GM23338 (cell line): ENCODE measurements at regions not wholly inside any gene's neighbourhood (a gene's known extent, or its start where the extent isn't known, plus 50 kb on each side); places are given as distances from the start of the nearest gene placed in this dataset.

Experiments used
- ATAC-seq: fragments of 200-7000 bp; cut with Tn5 transposase; 3 replicates; pipeline ENCODE4 v1.9.1; 2020
- DNase-seq: peaks from one replicate; pipeline ENCODE4 v3.0.0-alpha.2; 2015; ENCODE audit warnings: low spot score
- H2AFZ ChIP-seq: fragments of 200-600 bp; sonication (generic); 2 replicates; pipeline ENCODE4 v1.8.0; 2016; ENCODE audit warnings: antibody characterized with exemption, mild to moderate bottlenecking, moderate library complexity
- H3F3A ChIP-seq: fragments of 200-600 bp; sonication (generic); replicated peaks from 2 replicates; pipeline ENCODE4 v1.8.0; 2017; ENCODE audit warnings: antibody characterized with exemption, mixed run types, low read depth
- H3K27ac ChIP-seq: fragments of 200-600 bp; sonication (generic); 2 replicates; pipeline ENCODE4 v1.6.1; 2016; ENCODE audit warnings: low read depth
- H3K27me3 ChIP-seq: fragments of 200-600 bp; sonication (generic); 2 replicates; pipeline ENCODE4 v1.8.0; 2016; ENCODE audit warnings: mild to moderate bottlenecking, mixed run types, moderate library complexity; ENCODE audit not compliant: insufficient read depth
- H3K36me3 ChIP-seq: fragments of 200-600 bp; sonication (generic); 2 replicates; pipeline ENCODE4 v1.8.0; 2016; ENCODE audit warnings: mild to moderate bottlenecking; ENCODE audit not compliant: insufficient read depth
- H3K4me1 ChIP-seq: fragments of 200-600 bp; sonication (generic); 2 replicates; pipeline ENCODE4 v1.8.0; 2016; ENCODE audit warnings: mild to moderate bottlenecking, moderate library complexity; ENCODE audit not compliant: insufficient read depth
- H3K4me2 ChIP-seq: fragments of 200-600 bp; sonication (generic); 2 replicates; pipeline ENCODE4 v1.7.1; 2017; ENCODE audit warnings: mixed run types
- H3K4me3 ChIP-seq: fragments of 200-600 bp; sonication (generic); 2 replicates; pipeline ENCODE4 v1.6.1; 2016; ENCODE audit warnings: mixed run types
- H3K79me2 ChIP-seq: fragments of 200-600 bp; sonication (generic); replicated peaks from 2 replicates; pipeline ENCODE4 v1.8.0; 2017; ENCODE audit warnings: mild to moderate bottlenecking; ENCODE audit not compliant: insufficient read depth
- H3K9me2 ChIP-seq: fragments of 200-600 bp; sonication (generic); 2 replicates; pipeline ENCODE4 v1.8.0; 2017; ENCODE audit not compliant: insufficient read depth
- H4K20me1 ChIP-seq: fragments of 200-600 bp; sonication (generic); replicated peaks from 2 replicates; pipeline ENCODE4 v1.8.0; 2017; ENCODE audit warnings: mild to moderate bottlenecking; ENCODE audit not compliant: insufficient read depth
- H3K27ac Mint-ChIP-seq: 2 replicates; pipeline ENCODE4 v1.8.0; 2020; ENCODE audit warnings: inconsistent platforms, mild to moderate bottlenecking, moderate library complexity, mixed read lengths
- H3K27me3 Mint-ChIP-seq: 3 replicates; pipeline ENCODE4 v1.8.0; 2022; ENCODE audit warnings: low read depth, mild to moderate bottlenecking, moderate library complexity, mixed read lengths, inconsistent platforms; ENCODE audit not compliant: insufficient read depth, poor library complexity
- H3K36me3 Mint-ChIP-seq: 3 replicates; pipeline ENCODE4 v1.8.0; 2021; ENCODE audit warnings: low read depth, mild to moderate bottlenecking, inconsistent platforms, moderate library complexity, mixed read lengths
- H3K4me1 Mint-ChIP-seq: 3 replicates; pipeline ENCODE4 v1.8.0; 2020; ENCODE audit warnings: mild to moderate bottlenecking, inconsistent platforms, mixed read lengths
- H3K4me3 Mint-ChIP-seq: 3 replicates; pipeline ENCODE4 v1.8.0; 2021; ENCODE audit warnings: moderate library complexity, mild to moderate bottlenecking, inconsistent platforms, mixed read lengths
- H3K9me3 Mint-ChIP-seq: 3 replicates; pipeline ENCODE4 v1.8.0; 2020; ENCODE audit warnings: moderate library complexity, mild to moderate bottlenecking, inconsistent platforms, mixed read lengths
- CREB1 ChIP-seq: fragments of 250-450 bp; sonication (Bioruptor Pico); IDR thresholded peaks from 2 replicates; pipeline ENCODE4 v1.5.0; 2020; ENCODE audit warnings: low read depth, mild to moderate bottlenecking, moderate library complexity
- CTCF ChIP-seq, 2 experiments: fragments of 200-600 bp in 1 of 2; sonication (generic) in 1 of 2; conservative IDR thresholded peaks; 2 replicates each; pipeline versions ENCODE4 v1.5.1 to v1.6.1; 2016 to 2017; ENCODE audit warnings: antibody characterized with exemption in 2 of 2, low read depth in 2 of 2, mild to moderate bottlenecking in 2 of 2, moderate library complexity in 1 of 2
- ETS1 ChIP-seq: IDR thresholded peaks from 2 replicates; pipeline ENCODE4 v1.6.1; 2016; ENCODE audit warnings: antibody characterized with exemption
- EZH2phosphoT487 ChIP-seq: fragments of 200-600 bp; sonication (generic); IDR thresholded peaks from one replicate; pipeline ENCODE4 v1.8.1; 2018; ENCODE audit warnings: antibody characterized with exemption; ENCODE audit not compliant: unreplicated experiment
- JUNB ChIP-seq: IDR thresholded peaks from one replicate; pipeline ENCODE4 v1.6.1; 2016; ENCODE audit warnings: antibody characterized with exemption; ENCODE audit not compliant: unreplicated experiment
- NANOG ChIP-seq: IDR thresholded peaks from 2 replicates; pipeline ENCODE4 v1.6.1; 2016; ENCODE audit warnings: antibody characterized with exemption, borderline replicate concordance
- POLR2AphosphoS5 ChIP-seq: IDR thresholded peaks from 2 replicates; pipeline ENCODE4 v1.6.1; 2016; ENCODE audit warnings: antibody characterized with exemption, low read depth
- REST ChIP-seq: IDR thresholded peaks from one replicate; pipeline ENCODE4 v1.6.1; 2018; ENCODE audit warnings: antibody characterized with exemption; ENCODE audit not compliant: unreplicated experiment
- STAT1 ChIP-seq: IDR thresholded peaks from one replicate; pipeline ENCODE4 v1.6.1; 2016; ENCODE audit warnings: antibody characterized with exemption; ENCODE audit not compliant: unreplicated experiment
- ZNF114 ChIP-seq: fragments of 250-450 bp; sonication (Bioruptor Pico); IDR thresholded peaks from 2 replicates; pipeline ENCODE4 v1.5.0; 2020; ENCODE audit warnings: mild to moderate bottlenecking, moderate library complexity
- ZNF331 ChIP-seq: fragments of 250-450 bp; sonication (Bioruptor Pico); IDR thresholded peaks from 2 replicates; pipeline ENCODE4 v1.5.0; 2020; ENCODE audit warnings: low read depth, mild to moderate bottlenecking, moderate library complexity

GRCh38 chr12:131535779-131536178 lies 175.1 kb upstream of the SFSWAP start (continued):
- no peak for TF ChIP-seq STAT1
- TF ChIP-seq ZNF114 (CRISPR knock-in tag), result no peak
- TF ChIP-seq EZH2phosphoT487, result no peak
- TF ChIP-seq CREB1 (CRISPR knock-in tag), result no peak
- TF ChIP-seq ETS1, result no peak
- TF ChIP-seq NANOG, result no peak
- no peak for TF ChIP-seq CTCF (conservative IDR thresholded peaks at IDR 0.05; ENCODE audit: low read depth in 2 of 2)

- Histone ChIP-seq H3F3A (no peaks in the 10 kb centered on the region), H3K27me3 (no peaks in the 10 kb centered on the region), H4K20me1 (no peaks in the 10 kb centered on the region), H3K36me3 (no peaks in the 10 kb centered on the region), H3K27ac (no peak overlapping the region), H3K4me2 (no peak overlapping the region), H3K4me1 (no peaks in the 10 kb centered on the region), H3K79me2 (no peaks in the 10 kb centered on the region), H3K9me2 (peaks cover 3% of the 10 kb centered on the region; the same call in 1 of the 2 replicates), H2AFZ (no peak overlapping the region), H3K4me3 (no peak overlapping the region)
- H3K27ac Mint-ChIP-seq, result no peak overlapping the region
- H3K36me3 Mint-ChIP-seq, result no peaks in the 10 kb centered on the region
- DNase-seq (no peak), ATAC-seq (no peak)
- no peak overlapping the region for H3K4me3 Mint-ChIP-seq
- H3K9me3 Mint-ChIP-seq, result no peaks in the 10 kb centered on the region
- H3K27me3 Mint-ChIP-seq, result no peaks in the 10 kb centered on the region
- no peaks in the 10 kb centered on the region; the same call in 2 of the 3 replicates for H3K4me1 Mint-ChIP-seq
- TF ChIP-seq ZNF331 (CRISPR knock-in tag) (no peak), ETS1 (no peak), POLR2AphosphoS5 (no peak), CTCF (conservative IDR thresholded peaks at IDR 0.05; ENCODE audit: low read depth in 2 of 2) (no peak), REST (no peak), EZH2phosphoT487 (no peak), JUNB (no peak)
Measured at GRCh38 chr12:131536337-131536736, 174.6 kb upstream of the SFSWAP start.
